ENCODE measurements at regions not wholly inside any gene's neighbourhood (a gene's known extent, or its start where the extent isn't known, plus 50 kb on each side); places are given as distances from the start of the nearest gene placed in this dataset.

DNA sequence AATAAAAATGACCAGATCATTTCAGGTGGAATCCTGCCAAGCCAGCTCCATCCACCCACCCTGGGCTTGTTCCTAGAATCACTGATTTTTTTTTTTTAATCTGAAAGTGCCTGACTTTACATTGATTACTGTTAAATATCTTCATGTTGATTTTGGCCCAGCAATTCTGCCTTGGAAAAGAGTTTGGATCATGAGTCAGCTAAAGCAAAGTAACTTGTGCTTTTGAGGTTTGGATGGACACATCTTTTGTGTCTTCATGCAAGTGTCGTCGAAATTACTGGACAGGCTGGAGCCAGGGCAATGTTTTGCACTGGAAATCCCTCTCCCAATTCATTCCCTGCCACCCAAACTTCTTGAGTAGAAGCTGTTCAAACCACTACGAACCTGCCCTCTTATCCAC is 164.0 kb upstream of the SYT13 start:
- Histone ChIP-seq H3K27me3 (ENCODE audit: insufficient read depth, low read length, poor library complexity, severe bottlenecking) (no peaks in the 10 kb centered on the region), H3K36me3 (ENCODE audit: insufficient read depth, low read length) (no peaks in the 10 kb centered on the region), H2AFZ (ENCODE audit: low read length) (no peak overlapping the region), H3K4me3 (ENCODE audit: low read length, poor library complexity, severe bottlenecking) (no peak overlapping the region), H4K20me1 (ENCODE audit: insufficient read depth, low read length, poor library complexity, severe bottlenecking) (no peaks in the 10 kb centered on the region), H3K9ac (ENCODE audit: low read depth, low read length, poor library complexity, severe bottlenecking) (no peak overlapping the region), H3K9me3 (ENCODE audit: insufficient read depth, low read depth, low read length) (no peaks in the 10 kb centered on the region), H3K4me1 (ENCODE audit: insufficient read depth, low read length, poor library complexity, severe bottlenecking) (no peaks in the 10 kb centered on the region), H3K79me2 (ENCODE audit: insufficient read depth, low read length) (no peaks in the 10 kb centered on the region), H3K4me2 (ENCODE audit: low read depth, low read length, poor library complexity, severe bottlenecking) (no peak overlapping the region), H3F3A (ENCODE audit: low read depth) (no peaks in the 10 kb centered on the region), H3K9me2 (replicated peaks; ENCODE audit: low read depth, low read length) (no peaks in the 10 kb centered on the region)
- no peak for TF ChIP-seq EZH2phosphoT487 (IDR thresholded peaks at IDR 0.05; ENCODE audit: borderline replicate concordance)
- TF ChIP-seq, protein P1, sequence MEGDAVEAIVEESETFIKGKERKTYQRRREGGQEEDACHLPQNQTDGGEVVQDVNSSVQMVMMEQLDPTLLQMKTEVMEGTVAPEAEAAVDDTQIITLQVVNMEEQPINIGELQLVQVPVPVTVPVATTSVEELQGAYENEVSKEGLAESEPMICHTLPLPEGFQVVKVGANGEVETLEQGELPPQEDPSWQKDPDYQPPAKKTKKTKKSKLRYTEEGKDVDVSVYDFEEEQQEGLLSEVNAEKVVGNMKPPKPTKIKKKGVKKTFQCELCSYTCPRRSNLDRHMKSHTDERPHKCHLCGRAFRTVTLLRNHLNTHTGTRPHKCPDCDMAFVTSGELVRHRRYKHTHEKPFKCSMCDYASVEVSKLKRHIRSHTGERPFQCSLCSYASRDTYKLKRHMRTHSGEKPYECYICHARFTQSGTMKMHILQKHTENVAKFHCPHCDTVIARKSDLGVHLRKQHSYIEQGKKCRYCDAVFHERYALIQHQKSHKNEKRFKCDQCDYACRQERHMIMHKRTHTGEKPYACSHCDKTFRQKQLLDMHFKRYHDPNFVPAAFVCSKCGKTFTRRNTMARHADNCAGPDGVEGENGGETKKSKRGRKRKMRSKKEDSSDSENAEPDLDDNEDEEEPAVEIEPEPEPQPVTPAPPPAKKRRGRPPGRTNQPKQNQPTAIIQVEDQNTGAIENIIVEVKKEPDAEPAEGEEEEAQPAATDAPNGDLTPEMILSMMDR (conservative IDR thresholded peaks at IDR 0.05; ENCODE audit: low read length) = no peak

DNA sequence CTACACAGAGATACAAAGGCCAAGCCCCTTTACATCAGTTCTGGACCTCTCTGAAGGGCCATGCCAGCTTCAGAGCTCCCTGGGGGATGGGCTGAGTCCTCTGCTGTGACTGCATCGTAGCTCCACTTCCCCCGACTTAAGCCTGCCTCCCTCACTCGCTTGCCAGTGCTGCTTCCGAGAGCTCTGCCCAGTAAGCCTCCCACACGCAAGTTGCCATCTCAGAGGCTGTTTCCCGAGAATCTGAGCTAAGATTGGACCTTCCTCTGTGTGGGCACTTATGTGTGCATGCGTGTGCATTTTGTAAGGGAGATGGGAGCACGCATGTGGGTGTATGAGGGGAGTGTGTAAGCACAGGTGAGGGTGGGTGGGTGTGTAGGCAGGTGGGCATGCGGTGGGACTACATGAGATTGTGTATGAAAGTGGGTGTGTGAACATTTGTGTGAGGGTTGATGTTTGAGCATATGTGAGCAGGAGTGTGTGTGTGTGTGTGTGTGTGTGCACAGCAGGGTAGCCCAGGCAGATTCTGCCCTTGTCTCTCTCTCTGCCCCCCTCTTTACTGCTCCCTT is 163.0 kb upstream of the SYT13 start:
- Histone ChIP-seq H2AFZ (ENCODE audit: low read length) (no peak overlapping the region), H3K27me3 (ENCODE audit: insufficient read depth, low read length, poor library complexity, severe bottlenecking) (no peaks in the 10 kb centered on the region), H3K4me2 (ENCODE audit: low read depth, low read length, poor library complexity, severe bottlenecking) (no peak overlapping the region), H3K4me3 (ENCODE audit: low read length, poor library complexity, severe bottlenecking) (no peak overlapping the region), H3K9ac (ENCODE audit: low read depth, low read length, poor library complexity, severe bottlenecking) (no peak overlapping the region), H3K4me1 (ENCODE audit: insufficient read depth, low read length, poor library complexity, severe bottlenecking) (no peaks in the 10 kb centered on the region), H3F3A (ENCODE audit: low read depth) (no peaks in the 10 kb centered on the region), H3K9me2 (replicated peaks; ENCODE audit: low read depth, low read length) (no peaks in the 10 kb centered on the region), H3K36me3 (ENCODE audit: insufficient read depth, low read length) (no peaks in the 10 kb centered on the region), H3K9me3 (ENCODE audit: insufficient read depth, low read depth, low read length) (no peaks in the 10 kb centered on the region), H4K20me1 (ENCODE audit: insufficient read depth, low read length, poor library complexity, severe bottlenecking) (no peaks in the 10 kb centered on the region), H3K79me2 (ENCODE audit: insufficient read depth, low read length) (no peaks in the 10 kb centered on the region)
- no peak for TF ChIP-seq EZH2phosphoT487 (IDR thresholded peaks at IDR 0.05; ENCODE audit: borderline replicate concordance)
- TF ChIP-seq, protein P1 (conservative IDR thresholded peaks at IDR 0.05; ENCODE audit: low read length) = no peak

DNA sequence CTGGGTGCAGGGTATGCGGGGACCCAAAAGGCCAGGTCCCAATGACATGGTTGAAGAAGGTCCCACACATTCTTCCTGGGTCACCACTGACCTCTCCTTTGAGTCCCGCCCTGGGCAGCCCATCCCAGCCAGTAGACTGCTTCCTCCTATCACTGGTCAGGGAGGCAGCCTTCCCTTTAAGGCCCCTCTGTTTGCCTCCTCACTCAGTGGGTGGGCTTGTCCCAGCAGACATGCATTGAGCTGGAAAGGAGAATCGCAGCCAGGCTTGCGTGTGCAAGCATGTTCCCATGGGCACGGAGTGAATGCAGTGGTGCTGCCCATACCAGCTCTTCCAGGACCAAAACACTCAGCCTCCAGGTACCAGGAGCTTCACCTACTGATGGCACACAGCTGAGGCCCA is 162.4 kb upstream of the SYT13 start:
- H4K20me1 ChIP-seq (ENCODE audit: insufficient read depth, low read length, poor library complexity, severe bottlenecking) = no peaks in the 10 kb centered on the region
- H3K9me2 ChIP-seq (replicated peaks; ENCODE audit: low read depth, low read length) = no peaks in the 10 kb centered on the region
- no peaks in the 10 kb centered on the region for H3F3A ChIP-seq (ENCODE audit: low read depth)
- no peaks in the 10 kb centered on the region for H3K9me3 ChIP-seq (ENCODE audit: insufficient read depth, low read depth, low read length)
- H3K9ac ChIP-seq (ENCODE audit: low read depth, low read length, poor library complexity, severe bottlenecking) = no peak overlapping the region
- no peaks in the 10 kb centered on the region for H3K36me3 ChIP-seq (ENCODE audit: insufficient read depth, low read length)
- H3K4me1 ChIP-seq (ENCODE audit: insufficient read depth, low read length, poor library complexity, severe bottlenecking) = no peaks in the 10 kb centered on the region
- TF ChIP-seq, protein P1 (conservative IDR thresholded peaks at IDR 0.05; ENCODE audit: low read length) = no peak
- TF ChIP-seq EZH2phosphoT487 (IDR thresholded peaks at IDR 0.05; ENCODE audit: borderline replicate concordance) = no peak
- no peaks in the 10 kb centered on the region for H3K27me3 ChIP-seq (ENCODE audit: insufficient read depth, low read length, poor library complexity, severe bottlenecking)
- no peak overlapping the region for H3K4me3 ChIP-seq (ENCODE audit: low read length, poor library complexity, severe bottlenecking)
- no peak overlapping the region for H3K4me2 ChIP-seq (ENCODE audit: low read depth, low read length, poor library complexity, severe bottlenecking)
- no peak overlapping the region for H2AFZ ChIP-seq (ENCODE audit: low read length)
- no peaks in the 10 kb centered on the region for H3K79me2 ChIP-seq (ENCODE audit: insufficient read depth, low read length)

All from Loucy (cell line).